HEK293 (cell line): ENCODE measurements at regions not wholly inside any gene's neighbourhood (a gene's known extent, or its start where the extent isn't known, plus 50 kb on each side); places are given as distances from the start of the nearest gene placed in this dataset.

ENCODE experiments used
- CTCF ChIA-PET: fragments of 350-600 bp; formaldehyde crosslinking; extraction: SDS; loops from one replicate; lab custom pipeline; 2021; ENCODE audit warnings: antibody characterized with exemption; lab: Yijun Ruan, JAX
- POLR2A ChIA-PET: fragments of 300-600 bp; formaldehyde crosslinking; extraction: SDS; loops from one replicate; lab custom pipeline; 2020; ENCODE audit warnings: antibody characterized with exemption, inconsistent platforms; lab: Yijun Ruan, JAX
- H3K27ac ChIP-seq: fragments of 200-500 bp; sonication (Bioruptor generic); 2 replicates; pipeline ENCODE4 v1.5.1; 2014; ENCODE audit warnings: low read depth, low read length, control low read depth, inconsistent platforms; ENCODE audit errors: extremely low read depth
- H3K36me3 ChIP-seq, 2 experiments: fragments of 200-500 bp in 1 of 2; sonication (Bioruptor generic) in 1 of 2; 1 replicate in 1 of 2; 2 replicates in 1 of 2; pipeline ENCODE4 v1.5.1; 2014 to 2017; ENCODE audit warnings: inconsistent platforms in 2 of 2, low read length in 2 of 2; ENCODE audit not compliant: control insufficient read depth in 2 of 2, insufficient read depth in 1 of 2
- H3K4me1 ChIP-seq: fragments of 200-500 bp; sonication (Bioruptor generic); 2 replicates; pipeline ENCODE4 v1.5.1; 2014; ENCODE audit warnings: mild to moderate bottlenecking, low read length, inconsistent platforms; ENCODE audit not compliant: control insufficient read depth, insufficient read depth
- H3K4me3 ChIP-seq: 2 replicates; pipeline ENCODE4 v1.5.1; 2011; ENCODE audit warnings: low read depth, mild to moderate bottlenecking, control low read depth, low read length, moderate library complexity
- H3K9me3 ChIP-seq: fragments of 200-500 bp; sonication (Bioruptor generic); 2 replicates; pipeline ENCODE4 v1.5.1; 2014; ENCODE audit warnings: low read depth, low read length, inconsistent platforms; ENCODE audit not compliant: control insufficient read depth, insufficient read depth
- CTCF ChIP-seq: fragments of 450-650 bp; formaldehyde crosslinking; IDR thresholded peaks from 2 replicates; pipeline ENCODE4 v1.5.1; 2016; ENCODE audit warnings: missing biosample characterization, missing genetic modification characterization
- FEZF1 ChIP-seq: fragments of 450-650 bp; formaldehyde crosslinking; IDR thresholded peaks from 2 replicates; pipeline ENCODE4 v1.5.1; 2016; ENCODE audit warnings: missing biosample characterization, missing genetic modification characterization
- INSM2 ChIP-seq: fragments of 450-650 bp; formaldehyde crosslinking; IDR thresholded peaks from 2 replicates; pipeline ENCODE4 v1.5.1; 2016; ENCODE audit warnings: missing biosample characterization, missing genetic modification characterization
- REPIN1 ChIP-seq: fragments of 450-650 bp; formaldehyde crosslinking; IDR thresholded peaks from 2 replicates; pipeline ENCODE4 v1.5.1; 2017; ENCODE audit warnings: missing biosample characterization, missing genetic modification characterization, low read depth
- SALL2 ChIP-seq: fragments of 450-650 bp; formaldehyde crosslinking; IDR thresholded peaks from 2 replicates; pipeline ENCODE4 v1.5.0; 2017; ENCODE audit warnings: missing biosample characterization, mild to moderate bottlenecking, missing genetic modification characterization, borderline replicate concordance
- YY1 ChIP-seq: fragments of 450-650 bp; formaldehyde crosslinking; IDR thresholded peaks from 2 replicates; pipeline ENCODE4 v1.5.1; 2018; ENCODE audit warnings: missing biosample characterization, missing genetic modification characterization
- ZBTB26 ChIP-seq: fragments of 450-650 bp; formaldehyde crosslinking; optimal IDR thresholded peaks from 2 replicates; pipeline ENCODE3; 2016; ENCODE audit warnings: missing biosample characterization, mild to moderate bottlenecking, missing genetic modification characterization
- ZNF121 ChIP-seq: fragments of 450-650 bp; formaldehyde crosslinking; IDR thresholded peaks from 2 replicates; pipeline ENCODE4 v1.5.1; 2016; ENCODE audit warnings: missing biosample characterization, missing genetic modification characterization
- ZNF138 ChIP-seq: fragments of 450-650 bp; formaldehyde crosslinking; IDR thresholded peaks from 2 replicates; pipeline ENCODE4 v1.5.1; 2016; ENCODE audit warnings: missing biosample characterization, missing genetic modification characterization, borderline replicate concordance
- ZNF174 ChIP-seq: fragments of 450-650 bp; formaldehyde crosslinking; IDR thresholded peaks from 2 replicates; pipeline ENCODE4 v1.5.0; 2017; ENCODE audit warnings: missing biosample characterization, mild to moderate bottlenecking, missing genetic modification characterization
- ZNF18 ChIP-seq: fragments of 450-650 bp; formaldehyde crosslinking; IDR thresholded peaks from 2 replicates; pipeline ENCODE4 v1.5.1; 2016; ENCODE audit warnings: missing biosample characterization, missing genetic modification characterization
- ZNF274 ChIP-seq, 2 experiments: fragments of 200-500 bp in 1 of 2; fragments of 450-650 bp in 1 of 2; sonication (Bioruptor generic) in 1 of 2; formaldehyde crosslinking in 1 of 2; IDR thresholded peaks; 2 replicates each; pipeline versions ENCODE4 v1.5.1 to v1.6.1; 2014 to 2016; ENCODE audit warnings: borderline replicate concordance in 1 of 2, inconsistent platforms in 1 of 2, low read length in 1 of 2, missing biosample characterization in 1 of 2, missing genetic modification characterization in 1 of 2
- ZNF473 ChIP-seq: fragments of 450-650 bp; formaldehyde crosslinking; IDR thresholded peaks from 2 replicates; pipeline ENCODE4 v1.5.1; 2017; ENCODE audit warnings: missing biosample characterization, missing genetic modification characterization
- ZNF549 ChIP-seq: fragments of 450-650 bp; IDR thresholded peaks from 2 replicates; pipeline ENCODE4 v1.5.1; 2018; ENCODE audit warnings: missing biosample characterization, missing genetic modification characterization, mild to moderate bottlenecking, inconsistent platforms, moderate library complexity
- ZNF555 ChIP-seq: fragments of 450-650 bp; formaldehyde crosslinking; conservative IDR thresholded peaks from 2 replicates; pipeline ENCODE4 v1.5.1; 2017; ENCODE audit warnings: missing biosample characterization, mild to moderate bottlenecking, missing genetic modification characterization, inconsistent platforms
- ZNF600 ChIP-seq: fragments of 450-650 bp; formaldehyde crosslinking; IDR thresholded peaks from 2 replicates; pipeline ENCODE4 v1.5.1; 2016; ENCODE audit warnings: missing biosample characterization, missing genetic modification characterization
- ZNF645 ChIP-seq: fragments of 450-650 bp; formaldehyde crosslinking; IDR thresholded peaks from 2 replicates; pipeline ENCODE4; 2016; ENCODE audit warnings: missing biosample characterization, missing genetic modification characterization
- ZNF704 ChIP-seq: fragments of 450-650 bp; formaldehyde crosslinking; IDR thresholded peaks from 2 replicates; pipeline ENCODE4 v1.5.1; 2016; ENCODE audit warnings: missing biosample characterization, missing genetic modification characterization

GRCh38 chr1:99457381-99458165, 188.3 kb upstream of the PALMD start (continued):
- TF ChIP-seq ZNF704 = no peak

- Histone ChIP-seq H3K36me3 (no peaks in the 10 kb centered on the region), H3K9me3 (no peaks in the 10 kb centered on the region), H3K4me3 (no peak overlapping the region), H3K27ac (no peak overlapping the region), H3K4me1 (no peaks in the 10 kb centered on the region)
- ChIA-PET POLR2A (no interaction called here), CTCF (interaction anchor here (0.7 kb wide), 1 partner anchor 15 kb away, joined by 3 read pairs; no protein-coding TSS in a partner anchor)
- no peak for TF ChIP-seq ZNF549 (tag by site-specific recombination)
- no peak for TF ChIP-seq INSM2
- no peak for TF ChIP-seq SALL2 (tag by site-specific recombination)
- no peak for TF ChIP-seq ZNF645
- no peak for TF ChIP-seq ZNF274 (IDR thresholded peaks at IDR 0.05; ENCODE audit: low read length)
- no peak for TF ChIP-seq ZNF274 (tag by site-specific recombination; IDR thresholded peaks at IDR 0.05; ENCODE audit: borderline replicate concordance)
- TF ChIP-seq ZNF174 (tag by site-specific recombination) = no peak
- no peak for TF ChIP-seq ZNF473 (tag by site-specific recombination)
- no peak for TF ChIP-seq ZNF121 (tag by site-specific recombination)
- TF ChIP-seq CTCF (tag by site-specific recombination) = no peak
- TF ChIP-seq YY1 (tag by site-specific recombination) = no peak
- TF ChIP-seq ZNF18 = no peak
- no peak for TF ChIP-seq ZNF555 (tag by site-specific recombination)
- TF ChIP-seq ZNF138 (tag by site-specific recombination) = no peak
- TF ChIP-seq ZNF600 (tag by site-specific recombination) = no peak
- no peak for TF ChIP-seq FEZF1
- no peak for TF ChIP-seq REPIN1 (tag by site-specific recombination)
- no peak for TF ChIP-seq ZBTB26 (tag by site-specific recombination)
Observed at GRCh38 chr1:99461499-99461898, 184.4 kb upstream of the PALMD start.
